ENCODE measurements at regions not wholly inside any gene's neighbourhood (a gene's known extent, or its start where the extent isn't known, plus 50 kb on each side); places are given as distances from the start of the nearest gene placed in this dataset.

GRCh38 chr15:95470997-95471689 lies 859.4 kb upstream of the NR2F2 start:
- no peak for FAIRE-seq

- no peak for FAIRE-seq
Observed at GRCh38 chr15:95471690-95472086, 858.8 kb upstream of the NR2F2 start.

- no peak for FAIRE-seq
Observed at GRCh38 chr15:95475067-95475466, 855.4 kb upstream of the NR2F2 start.

GRCh38 chr15:95479308-95479707 lies 851.2 kb upstream of the NR2F2 start:
- no peak for FAIRE-seq

GRCh38 chr15:95485367-95485766 lies 845.1 kb upstream of the NR2F2 start:
- FAIRE-seq, result no peak

GRCh38 chr15:95486224-95486623 lies 844.3 kb upstream of the NR2F2 start:
- no peak for FAIRE-seq

- FAIRE-seq, result no peak
Observed at GRCh38 chr15:95489103-95489502, 841.4 kb upstream of the NR2F2 start.

- no peak for FAIRE-seq
Observed at GRCh38 chr15:95492388-95493070, 838.0 kb upstream of the NR2F2 start.

- FAIRE-seq, result no peak
Observed at GRCh38 chr15:95494971-95495541, 835.4 kb upstream of the NR2F2 start.

- no peak for FAIRE-seq
Observed at GRCh38 chr15:95497634-95498033, 832.9 kb upstream of the NR2F2 start.

GRCh38 chr15:95498961-95499360 lies 831.5 kb upstream of the NR2F2 start:
- FAIRE-seq, result no peak

GRCh38 chr15:95499397-95499796 lies 831.1 kb upstream of the NR2F2 start:
- no peak for FAIRE-seq

GRCh38 chr15:95501865-95502264 lies 828.6 kb upstream of the NR2F2 start:
- FAIRE-seq, result no peak

- no peak for FAIRE-seq
Observed at GRCh38 chr15:95503107-95503506, 827.4 kb upstream of the NR2F2 start.

- no peak for FAIRE-seq
Observed at GRCh38 chr15:95503640-95504225, 826.8 kb upstream of the NR2F2 start.

- no peak for FAIRE-seq
Observed at GRCh38 chr15:95511671-95512070, 818.8 kb upstream of the NR2F2 start.

- FAIRE-seq, result no peak
Observed at GRCh38 chr15:95512906-95513305, 817.6 kb upstream of the NR2F2 start.

- FAIRE-seq, result no peak
Observed at GRCh38 chr15:95519887-95520286, 810.6 kb upstream of the NR2F2 start.

- no peak for FAIRE-seq
Observed at GRCh38 chr15:95520511-95520910, 810.0 kb upstream of the NR2F2 start.

GRCh38 chr15:95520922-95521321 lies 809.6 kb upstream of the NR2F2 start:
- FAIRE-seq, result no peak

- no peak for FAIRE-seq
Observed at GRCh38 chr15:95522533-95522932, 808.0 kb upstream of the NR2F2 start.

GRCh38 chr15:95528920-95529319 lies 801.6 kb upstream of the NR2F2 start:
- FAIRE-seq, result no peak

- no peak for FAIRE-seq
Observed at GRCh38 chr15:95536638-95537037, 793.9 kb upstream of the NR2F2 start.

GRCh38 chr15:95538693-95539092 lies 791.8 kb upstream of the NR2F2 start:
- FAIRE-seq, result no peak

Measured in islet of Langerhans (tissue), 1 donor.